Neural cell (in vitro differentiated cells): ENCODE measurements at regions not wholly inside any gene's neighbourhood (a gene's known extent, or its start where the extent isn't known, plus 50 kb on each side); places are given as distances from the start of the nearest gene placed in this dataset.

Source experiments
- H2AFZ ChIP-seq: fragments of 200-600, 300-800 bp; sonication (generic), shearing (Covaris generic); 2 replicates; pipeline ENCODE4 v1.6.0; 2014; ENCODE audit warnings: low read depth, mild to moderate bottlenecking, antibody characterized with exemption, low read length, moderate library complexity
- H3F3A ChIP-seq: fragments of 200-600 bp; shearing (Covaris generic); 2 replicates; pipeline ENCODE4 v1.6.1; 2016; ENCODE audit warnings: mild to moderate bottlenecking, moderate library complexity, mixed read lengths, antibody characterized with exemption, low read length; ENCODE audit not compliant: insufficient read depth, poor library complexity, severe bottlenecking
- H3K27ac ChIP-seq: fragments of 200-600, 300-800 bp; sonication (generic), shearing (Covaris generic); 2 replicates; pipeline ENCODE4 v1.5.1; 2014; ENCODE audit warnings: mild to moderate bottlenecking, low read length, moderate library complexity
- H3K27me3 ChIP-seq: fragments of 300-800, 200-600 bp; sonication (generic), shearing (Covaris generic); 2 replicates; pipeline ENCODE4 v1.6.0; 2014; ENCODE audit warnings: mild to moderate bottlenecking, low read depth, low read length, moderate library complexity; ENCODE audit not compliant: insufficient read depth
- H3K36me3 ChIP-seq: fragments of 300-800, 200-600 bp; sonication (generic), shearing (Covaris generic); 2 replicates; pipeline ENCODE4 v1.5.1; 2014; ENCODE audit warnings: mild to moderate bottlenecking, antibody characterized with exemption, low read length, moderate library complexity; ENCODE audit not compliant: insufficient read depth
- H3K4me2 ChIP-seq: fragments of 300-800, 200-600 bp; sonication (generic), shearing (Covaris generic); 2 replicates; pipeline ENCODE4 v1.6.0; 2014; ENCODE audit warnings: mild to moderate bottlenecking, low read length
- H3K4me3 ChIP-seq: fragments of 300-800, 200-600 bp; sonication (generic), shearing (Covaris generic); 2 replicates; pipeline ENCODE4 v1.5.1; 2014; ENCODE audit warnings: mild to moderate bottlenecking, low read length, moderate library complexity
- H3K79me2 ChIP-seq: fragments of 200-600 bp; shearing (Covaris generic); replicated peaks from 2 replicates; pipeline ENCODE4 v1.6.0; 2014; ENCODE audit warnings: mild to moderate bottlenecking, low read length, moderate library complexity; ENCODE audit not compliant: insufficient read depth
- H3K9ac ChIP-seq: fragments of 300-800, 200-600 bp; sonication (generic), shearing (Covaris generic); 2 replicates; pipeline ENCODE4 v1.6.1; 2016; ENCODE audit warnings: mild to moderate bottlenecking, low read length, mixed read lengths
- H3K9me2 ChIP-seq: fragments of 200-600 bp; shearing (Covaris generic); 2 replicates; pipeline ENCODE4 v1.6.1; 2016; ENCODE audit warnings: mild to moderate bottlenecking, low read length, mixed read lengths; ENCODE audit not compliant: insufficient read depth
- H3K9me3 ChIP-seq: fragments of 200-600, 300-800 bp; sonication (generic), shearing (Covaris generic); 2 replicates; pipeline ENCODE4 v1.6.1; 2016; ENCODE audit warnings: mild to moderate bottlenecking, mixed run types, low read length, moderate library complexity, mixed read lengths
- H4K20me1 ChIP-seq: fragments of 200-600 bp; shearing (Covaris generic); 2 replicates; pipeline ENCODE4 v1.6.1; 2016; ENCODE audit warnings: mild to moderate bottlenecking, mixed run types; ENCODE audit not compliant: insufficient read depth
- CTCF ChIP-seq: fragments of 450-650 bp; IDR thresholded peaks from 2 replicates; pipeline ENCODE4 v1.5.1; 2014; ENCODE audit warnings: antibody characterized with exemption, mild to moderate bottlenecking, moderate library complexity; ENCODE audit not compliant: poor library complexity, severe bottlenecking
- EP300 ChIP-seq: fragments of 450-650 bp; conservative IDR thresholded peaks from 2 replicates; pipeline ENCODE4 v1.6.1; 2014; ENCODE audit warnings: antibody characterized with exemption, mild to moderate bottlenecking, moderate library complexity; ENCODE audit not compliant: poor library complexity, severe bottlenecking
- EZH2 ChIP-seq: fragments of 200-600, 300-800 bp; shearing (Covaris generic), sonication (generic); IDR thresholded peaks from 2 replicates; pipeline ENCODE4 v1.6.1; 2014; ENCODE audit warnings: antibody characterized with exemption, low read length, borderline replicate concordance, mild to moderate bottlenecking; ENCODE audit not compliant: insufficient read depth, poor library complexity, severe bottlenecking
- MXI1 ChIP-seq: fragments of 450-650 bp; conservative IDR thresholded peaks from 2 replicates; pipeline ENCODE4 v1.6.1; 2014; ENCODE audit warnings: antibody characterized with exemption, mild to moderate bottlenecking; ENCODE audit not compliant: poor library complexity, severe bottlenecking
- POLR2AphosphoS5 ChIP-seq: IDR thresholded peaks from 2 replicates; pipeline ENCODE4 v1.6.1; 2012
- RAD21 ChIP-seq: fragments of 450-650 bp; conservative IDR thresholded peaks from 2 replicates; pipeline ENCODE4 v1.6.1; 2014; ENCODE audit warnings: antibody characterized with exemption, mild to moderate bottlenecking, moderate library complexity
- REST ChIP-seq: IDR thresholded peaks from 2 replicates; pipeline ENCODE4 v1.6.1; 2012; ENCODE audit warnings: borderline replicate concordance
- SMC3 ChIP-seq: fragments of 450-650 bp; conservative IDR thresholded peaks from 2 replicates; pipeline ENCODE4 v1.6.1; 2014; ENCODE audit warnings: antibody characterized with exemption, mild to moderate bottlenecking, moderate library complexity; ENCODE audit not compliant: poor library complexity
- TAF1 ChIP-seq: IDR thresholded peaks from 2 replicates; pipeline ENCODE4 v1.6.1; 2012; ENCODE audit warnings: low read depth

GRCh38 chr22:27068121-27068520 lies 410.7 kb downstream of the MIAT start:
- H3K9me3 ChIP-seq, result no peaks in the 10 kb centered on the region
- no peaks in the 10 kb centered on the region for H4K20me1 ChIP-seq
- no peaks in the 10 kb centered on the region for H3K79me2 ChIP-seq
- H2AFZ ChIP-seq, result no peak overlapping the region
- no peak overlapping the region for H3K9ac ChIP-seq
- no peak overlapping the region for H3K27ac ChIP-seq
- no peak overlapping the region for H3K4me3 ChIP-seq
- H3K36me3 ChIP-seq, result no peaks in the 10 kb centered on the region
- no peak overlapping the region for H3K4me2 ChIP-seq
- H3K27me3 ChIP-seq, result no peaks in the 10 kb centered on the region
- TF ChIP-seq RAD21 (no peak), TAF1 (no peak), CTCF (no peak), EP300 (no peak), POLR2AphosphoS5 (no peak), MXI1 (no peak), EZH2 (no peak), REST (no peak), SMC3 (no peak)
- no peaks in the 10 kb centered on the region for H3K9me2 ChIP-seq
- no peaks in the 10 kb centered on the region for H3F3A ChIP-seq

- Histone ChIP-seq H3K36me3 (no peaks in the 10 kb centered on the region), H3K9me3 (no peaks in the 10 kb centered on the region), H3K9me2 (no peaks in the 10 kb centered on the region), H3F3A (no peaks in the 10 kb centered on the region), H3K79me2 (no peaks in the 10 kb centered on the region), H3K9ac (no peak overlapping the region), H3K4me3 (no peak overlapping the region), H3K4me2 (no peak overlapping the region), H4K20me1 (no peaks in the 10 kb centered on the region), H2AFZ (no peak overlapping the region), H3K27me3 (no peaks in the 10 kb centered on the region), H3K27ac (no peak overlapping the region)
- TF ChIP-seq REST, result no peak
- no peak for TF ChIP-seq MXI1
- no peak for TF ChIP-seq EZH2
- TF ChIP-seq SMC3, result no peak
- TF ChIP-seq TAF1, result no peak
- no peak for TF ChIP-seq CTCF
- no peak for TF ChIP-seq POLR2AphosphoS5
- no peak for TF ChIP-seq EP300
- no peak for TF ChIP-seq RAD21
Measured at GRCh38 chr22:27070594-27070993, 413.2 kb downstream of the MIAT start.
